SK-N-SH treated with all-trans-retinoic acid at 6 μM for 48 hours (cell line): ENCODE measurements at regions not wholly inside any gene's neighbourhood (a gene's known extent, or its start where the extent isn't known, plus 50 kb on each side); places are given as distances from the start of the nearest gene placed in this dataset.

Experiments used
- ATAC-seq: fragments of 200-7000 bp; cut with Tn5 transposase; 3 replicates; pipeline ENCODE4 v1.9.1; 2020; ENCODE audit warnings: mild to moderate bottlenecking, moderate library complexity
- ARNTL ChIP-seq: fragments of 450-650 bp; formaldehyde crosslinking; IDR thresholded peaks from 2 replicates; pipeline ENCODE4 v1.5.0; 2020; ENCODE audit warnings: low read depth, mild to moderate bottlenecking, moderate library complexity, borderline replicate concordance
- BACH2 ChIP-seq: fragments of 250-450 bp; sonication (Bioruptor Pico); IDR thresholded peaks from 2 replicates; pipeline ENCODE4 v1.9.0; 2021; ENCODE audit warnings: mild to moderate bottlenecking, borderline replicate concordance
- CSDC2 ChIP-seq: fragments of 250-450 bp; sonication (Bioruptor Pico); IDR thresholded peaks from 2 replicates; pipeline ENCODE4 v1.5.0; 2020; ENCODE audit warnings: mild to moderate bottlenecking, moderate library complexity
- ESRRG ChIP-seq: fragments of 250-450 bp; sonication (Bioruptor Pico); IDR thresholded peaks from 2 replicates; pipeline ENCODE4 v1.6.1; 2021; ENCODE audit warnings: mild to moderate bottlenecking
- GLIS3 ChIP-seq: fragments of 250-450 bp; sonication (Bioruptor Pico); IDR thresholded peaks from 2 replicates; pipeline ENCODE4 v1.5.0; 2020; ENCODE audit warnings: mild to moderate bottlenecking, moderate library complexity
- ISL1 ChIP-seq: fragments of 250-450 bp; sonication (Bioruptor Pico); IDR thresholded peaks from 2 replicates; pipeline ENCODE4 v2.1.2; 2022; ENCODE audit warnings: mild to moderate bottlenecking, moderate library complexity
- OSR1 ChIP-seq: fragments of 250-450 bp; sonication (Bioruptor Pico); IDR thresholded peaks from 2 replicates; pipeline ENCODE4 v1.8.0; 2022; ENCODE audit warnings: moderate library complexity, mild to moderate bottlenecking, inconsistent platforms
- PPARA ChIP-seq: fragments of 250-450 bp; sonication (Bioruptor Pico); IDR thresholded peaks from 2 replicates; pipeline ENCODE4 v1.5.0; 2020; ENCODE audit warnings: mild to moderate bottlenecking, borderline replicate concordance
- RARB ChIP-seq: fragments of 250-450 bp; sonication (Bioruptor Pico); IDR thresholded peaks from 2 replicates; pipeline ENCODE4 v1.8.0; 2021; ENCODE audit warnings: mild to moderate bottlenecking, moderate library complexity
- SNAI2 ChIP-seq: fragments of 250-450 bp; sonication (Bioruptor Pico); IDR thresholded peaks from 2 replicates; pipeline ENCODE4 v1.5.0; 2020; ENCODE audit warnings: mild to moderate bottlenecking, moderate library complexity
- TCF4 ChIP-seq: fragments of 250-450 bp; sonication (Bioruptor Pico); IDR thresholded peaks from 2 replicates; pipeline ENCODE4 v1.8.0; 2021; ENCODE audit warnings: mild to moderate bottlenecking, moderate library complexity, borderline replicate concordance
- TOX ChIP-seq: fragments of 250-450 bp; sonication (Bioruptor Pico); IDR thresholded peaks from 2 replicates; pipeline ENCODE4 v1.8.0; 2021; ENCODE audit warnings: mild to moderate bottlenecking, moderate library complexity, borderline replicate concordance
- ZC3H10 ChIP-seq: fragments of 250-450 bp; sonication (Bioruptor Pico); IDR thresholded peaks from 2 replicates; pipeline ENCODE4 v1.5.1; 2021; ENCODE audit warnings: mild to moderate bottlenecking, moderate library complexity
- ZFP3 ChIP-seq: fragments of 250-450 bp; sonication (Bioruptor Pico); IDR thresholded peaks from 2 replicates; pipeline ENCODE4 v1.5.0; 2020; ENCODE audit warnings: mild to moderate bottlenecking, moderate library complexity
- ZFP30 ChIP-seq: fragments of 450-650 bp; formaldehyde crosslinking; IDR thresholded peaks from 2 replicates; pipeline ENCODE4 v1.5.0; 2022; ENCODE audit warnings: mild to moderate bottlenecking, moderate library complexity
- ZNF565 ChIP-seq: fragments of 450-650 bp; formaldehyde crosslinking; conservative IDR thresholded peaks from 2 replicates; pipeline ENCODE4 v1.5.0; 2020; ENCODE audit warnings: low read depth, mild to moderate bottlenecking, moderate library complexity
- ZNF8 ChIP-seq: fragments of 450-650 bp; formaldehyde crosslinking; IDR thresholded peaks from 2 replicates; pipeline ENCODE4 v1.5.0; 2020; ENCODE audit warnings: mild to moderate bottlenecking, moderate library complexity
- TF ChIP-seq, protein P1 (sequence below): fragments of 250-450 bp; sonication (Bioruptor Pico); IDR thresholded peaks from 2 replicates; pipeline ENCODE4 v1.8.0; 2021; ENCODE audit warnings: low read depth, mild to moderate bottlenecking, moderate library complexity, borderline replicate concordance
- TF ChIP-seq, protein P2 (sequence below): fragments of 250-450 bp; sonication (Bioruptor Pico); IDR thresholded peaks from 2 replicates; pipeline ENCODE4 v1.8.0; 2020; ENCODE audit warnings: mild to moderate bottlenecking, moderate library complexity, borderline replicate concordance
- TF ChIP-seq, protein P3 (sequence below): fragments of 250-450 bp; sonication (Bioruptor Pico); IDR thresholded peaks from 2 replicates; pipeline ENCODE4 v1.5.1; 2021; ENCODE audit warnings: mild to moderate bottlenecking, moderate library complexity
- TF ChIP-seq, protein P4 (sequence below): fragments of 250-450 bp; sonication (Bioruptor Pico); IDR thresholded peaks from 2 replicates; pipeline ENCODE4 v1.5.0; 2020; ENCODE audit warnings: mild to moderate bottlenecking, moderate library complexity
- TF ChIP-seq, protein P5 (sequence below): fragments of 250-450 bp; sonication (Bioruptor Pico); IDR thresholded peaks from 2 replicates; pipeline ENCODE4 v1.5.1; 2020; ENCODE audit warnings: low read depth, mild to moderate bottlenecking, moderate library complexity

DNA sequence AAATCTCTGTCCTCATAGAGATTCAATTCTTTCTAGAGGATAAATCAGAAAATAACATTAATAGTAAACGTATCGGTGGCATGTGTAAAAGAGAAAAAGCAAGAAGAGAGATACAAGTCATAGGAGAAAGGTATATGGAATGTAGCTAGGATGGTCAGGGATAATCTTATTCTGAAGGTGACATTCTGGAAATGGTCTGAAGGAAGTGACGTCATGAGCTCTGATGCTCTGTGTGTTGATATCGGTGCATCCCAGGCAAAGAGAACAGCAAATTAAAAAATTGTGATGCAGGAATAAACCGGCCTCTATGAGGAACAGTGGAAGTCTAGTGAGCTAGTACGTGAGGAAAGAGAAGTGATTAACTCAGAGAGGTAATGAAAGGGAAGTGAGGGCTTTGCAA, 1215.8 kb downstream of the CNTNAP5 start:
- TF ChIP-seq, protein P1, sequence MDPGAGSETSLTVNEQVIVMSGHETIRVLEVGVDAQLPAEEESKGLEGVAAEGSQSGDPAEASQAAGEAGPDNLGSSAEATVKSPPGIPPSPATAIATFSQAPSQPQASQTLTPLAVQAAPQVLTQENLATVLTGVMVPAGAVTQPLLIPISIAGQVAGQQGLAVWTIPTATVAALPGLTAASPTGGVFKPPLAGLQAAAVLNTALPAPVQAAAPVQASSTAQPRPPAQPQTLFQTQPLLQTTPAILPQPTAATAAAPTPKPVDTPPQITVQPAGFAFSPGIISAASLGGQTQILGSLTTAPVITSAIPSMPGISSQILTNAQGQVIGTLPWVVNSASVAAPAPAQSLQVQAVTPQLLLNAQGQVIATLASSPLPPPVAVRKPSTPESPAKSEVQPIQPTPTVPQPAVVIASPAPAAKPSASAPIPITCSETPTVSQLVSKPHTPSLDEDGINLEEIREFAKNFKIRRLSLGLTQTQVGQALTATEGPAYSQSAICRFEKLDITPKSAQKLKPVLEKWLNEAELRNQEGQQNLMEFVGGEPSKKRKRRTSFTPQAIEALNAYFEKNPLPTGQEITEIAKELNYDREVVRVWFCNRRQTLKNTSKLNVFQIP (CRISPR knock-in tag), result no peak
- TF ChIP-seq ZNF565, result no peak
- TF ChIP-seq ISL1 (CRISPR knock-in tag), result no peak
- TF ChIP-seq, protein P2, sequence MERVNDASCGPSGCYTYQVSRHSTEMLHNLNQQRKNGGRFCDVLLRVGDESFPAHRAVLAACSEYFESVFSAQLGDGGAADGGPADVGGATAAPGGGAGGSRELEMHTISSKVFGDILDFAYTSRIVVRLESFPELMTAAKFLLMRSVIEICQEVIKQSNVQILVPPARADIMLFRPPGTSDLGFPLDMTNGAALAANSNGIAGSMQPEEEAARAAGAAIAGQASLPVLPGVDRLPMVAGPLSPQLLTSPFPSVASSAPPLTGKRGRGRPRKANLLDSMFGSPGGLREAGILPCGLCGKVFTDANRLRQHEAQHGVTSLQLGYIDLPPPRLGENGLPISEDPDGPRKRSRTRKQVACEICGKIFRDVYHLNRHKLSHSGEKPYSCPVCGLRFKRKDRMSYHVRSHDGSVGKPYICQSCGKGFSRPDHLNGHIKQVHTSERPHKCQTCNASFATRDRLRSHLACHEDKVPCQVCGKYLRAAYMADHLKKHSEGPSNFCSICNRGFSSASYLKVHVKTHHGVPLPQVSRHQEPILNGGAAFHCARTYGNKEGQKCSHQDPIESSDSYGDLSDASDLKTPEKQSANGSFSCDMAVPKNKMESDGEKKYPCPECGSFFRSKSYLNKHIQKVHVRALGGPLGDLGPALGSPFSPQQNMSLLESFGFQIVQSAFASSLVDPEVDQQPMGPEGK (CRISPR knock-in tag), result no peak
- no peak for TF ChIP-seq ZNF8
- no peak for TF ChIP-seq ESRRG (CRISPR knock-in tag)
- TF ChIP-seq OSR1 (CRISPR knock-in tag), result no peak
- TF ChIP-seq ARNTL (CRISPR knock-in tag), result no peak
- TF ChIP-seq, protein P3, sequence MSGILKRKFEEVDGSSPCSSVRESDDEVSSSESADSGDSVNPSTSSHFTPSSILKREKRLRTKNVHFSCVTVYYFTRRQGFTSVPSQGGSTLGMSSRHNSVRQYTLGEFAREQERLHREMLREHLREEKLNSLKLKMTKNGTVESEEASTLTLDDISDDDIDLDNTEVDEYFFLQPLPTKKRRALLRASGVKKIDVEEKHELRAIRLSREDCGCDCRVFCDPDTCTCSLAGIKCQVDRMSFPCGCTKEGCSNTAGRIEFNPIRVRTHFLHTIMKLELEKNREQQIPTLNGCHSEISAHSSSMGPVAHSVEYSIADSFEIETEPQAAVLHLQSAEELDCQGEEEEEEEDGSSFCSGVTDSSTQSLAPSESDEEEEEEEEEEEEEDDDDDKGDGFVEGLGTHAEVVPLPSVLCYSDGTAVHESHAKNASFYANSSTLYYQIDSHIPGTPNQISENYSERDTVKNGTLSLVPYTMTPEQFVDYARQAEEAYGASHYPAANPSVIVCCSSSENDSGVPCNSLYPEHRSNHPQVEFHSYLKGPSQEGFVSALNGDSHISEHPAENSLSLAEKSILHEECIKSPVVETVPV (CRISPR knock-in tag), result no peak
- TF ChIP-seq TCF4, result no peak
- TF ChIP-seq BACH2 (CRISPR knock-in tag), result no peak
- no peak for TF ChIP-seq PPARA (CRISPR knock-in tag)
- TF ChIP-seq, protein P4, sequence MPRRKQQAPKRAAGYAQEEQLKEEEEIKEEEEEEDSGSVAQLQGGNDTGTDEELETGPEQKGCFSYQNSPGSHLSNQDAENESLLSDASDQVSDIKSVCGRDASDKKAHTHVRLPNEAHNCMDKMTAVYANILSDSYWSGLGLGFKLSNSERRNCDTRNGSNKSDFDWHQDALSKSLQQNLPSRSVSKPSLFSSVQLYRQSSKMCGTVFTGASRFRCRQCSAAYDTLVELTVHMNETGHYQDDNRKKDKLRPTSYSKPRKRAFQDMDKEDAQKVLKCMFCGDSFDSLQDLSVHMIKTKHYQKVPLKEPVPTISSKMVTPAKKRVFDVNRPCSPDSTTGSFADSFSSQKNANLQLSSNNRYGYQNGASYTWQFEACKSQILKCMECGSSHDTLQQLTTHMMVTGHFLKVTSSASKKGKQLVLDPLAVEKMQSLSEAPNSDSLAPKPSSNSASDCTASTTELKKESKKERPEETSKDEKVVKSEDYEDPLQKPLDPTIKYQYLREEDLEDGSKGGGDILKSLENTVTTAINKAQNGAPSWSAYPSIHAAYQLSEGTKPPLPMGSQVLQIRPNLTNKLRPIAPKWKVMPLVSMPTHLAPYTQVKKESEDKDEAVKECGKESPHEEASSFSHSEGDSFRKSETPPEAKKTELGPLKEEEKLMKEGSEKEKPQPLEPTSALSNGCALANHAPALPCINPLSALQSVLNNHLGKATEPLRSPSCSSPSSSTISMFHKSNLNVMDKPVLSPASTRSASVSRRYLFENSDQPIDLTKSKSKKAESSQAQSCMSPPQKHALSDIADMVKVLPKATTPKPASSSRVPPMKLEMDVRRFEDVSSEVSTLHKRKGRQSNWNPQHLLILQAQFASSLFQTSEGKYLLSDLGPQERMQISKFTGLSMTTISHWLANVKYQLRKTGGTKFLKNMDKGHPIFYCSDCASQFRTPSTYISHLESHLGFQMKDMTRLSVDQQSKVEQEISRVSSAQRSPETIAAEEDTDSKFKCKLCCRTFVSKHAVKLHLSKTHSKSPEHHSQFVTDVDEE, result no peak
- TF ChIP-seq RARB, result no peak
- TF ChIP-seq, protein P5, sequence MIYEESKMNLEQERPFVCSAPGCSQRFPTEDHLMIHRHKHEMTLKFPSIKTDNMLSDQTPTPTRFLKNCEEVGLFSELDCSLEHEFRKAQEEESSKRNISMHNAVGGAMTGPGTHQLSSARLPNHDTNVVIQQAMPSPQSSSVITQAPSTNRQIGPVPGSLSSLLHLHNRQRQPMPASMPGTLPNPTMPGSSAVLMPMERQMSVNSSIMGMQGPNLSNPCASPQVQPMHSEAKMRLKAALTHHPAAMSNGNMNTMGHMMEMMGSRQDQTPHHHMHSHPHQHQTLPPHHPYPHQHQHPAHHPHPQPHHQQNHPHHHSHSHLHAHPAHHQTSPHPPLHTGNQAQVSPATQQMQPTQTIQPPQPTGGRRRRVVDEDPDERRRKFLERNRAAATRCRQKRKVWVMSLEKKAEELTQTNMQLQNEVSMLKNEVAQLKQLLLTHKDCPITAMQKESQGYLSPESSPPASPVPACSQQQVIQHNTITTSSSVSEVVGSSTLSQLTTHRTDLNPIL (CRISPR knock-in tag), result no peak
- no peak for TF ChIP-seq ZFP3 (CRISPR knock-in tag)
- TF ChIP-seq ZFP30 (CRISPR knock-in tag), result no peak
- no peak for TF ChIP-seq GLIS3
- no peak for ATAC-seq

DNA sequence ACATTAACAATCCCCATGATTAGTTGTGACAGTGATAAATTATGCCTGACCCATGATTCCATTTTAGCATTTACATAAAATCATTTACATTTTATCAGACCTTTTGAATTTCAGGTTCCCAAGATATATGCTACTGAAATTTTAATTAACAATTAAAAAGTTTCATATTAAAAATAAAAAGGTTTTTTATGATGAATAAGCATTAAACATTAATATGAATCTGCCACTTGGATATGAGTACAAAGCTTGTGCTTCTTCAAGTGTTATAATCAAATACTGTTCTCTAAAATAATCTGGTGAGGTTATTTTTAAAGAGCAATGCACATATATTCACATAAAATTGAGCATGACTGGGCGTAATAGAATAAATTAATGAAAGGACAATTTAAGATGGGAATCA, 1218.0 kb downstream of the CNTNAP5 start:
- no peak for ATAC-seq
- TF ChIP-seq CSDC2 (CRISPR knock-in tag) (no peak), ZNF565 (no peak)
- TF ChIP-seq, all 23 proteins: peak for 0

DNA sequence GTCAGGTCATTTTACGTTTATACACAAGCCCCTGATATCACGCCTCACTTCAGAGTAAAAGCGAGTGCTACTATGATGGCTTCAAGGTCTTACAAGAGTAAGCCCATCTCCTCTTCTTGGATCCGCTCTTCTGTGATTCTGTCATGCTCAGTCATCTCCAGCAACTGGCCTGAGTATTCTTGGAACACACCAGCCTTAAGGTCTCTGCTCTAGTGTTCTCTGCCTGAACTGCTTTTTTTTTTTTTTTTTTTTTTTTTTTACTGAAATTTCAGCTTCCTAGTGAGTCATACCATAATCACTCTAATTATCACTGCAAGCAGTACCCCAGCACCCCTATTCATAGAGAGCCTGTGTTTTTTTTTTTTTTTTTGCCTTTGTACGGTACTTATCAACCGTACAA, 1228.9 kb downstream of the CNTNAP5 start:
- no peak for ATAC-seq
- TF ChIP-seq PPARA (CRISPR knock-in tag) (no peak), TCF4 (no peak), GLIS3 (no peak), ZC3H10 (no peak), SNAI2 (CRISPR knock-in tag) (no peak), TOX (CRISPR knock-in tag) (no peak)
- TF ChIP-seq, protein P4, result no peak
- TF ChIP-seq, all 23 proteins: peak for 0
